Neuronal stem cell (in vitro differentiated cells): ENCODE measurements at regions not wholly inside any gene's neighbourhood (a gene's known extent, or its start where the extent isn't known, plus 50 kb on each side); places are given as distances from the start of the nearest gene placed in this dataset.
"Not testable (repeated sequence)": the region's sequence is repeated elsewhere in the genome, so short reads cannot be mapped to it uniquely, and the experiment has no call there.

Experiments used
- DNase-seq: peaks from one replicate; pipeline ENCODE4 v3.0.0-alpha.2; 2013; ENCODE audit warnings: low spot score
- H2AFZ ChIP-seq: one replicate; pipeline ENCODE4 v1.6.1; 2013; ENCODE audit warnings: mild to moderate bottlenecking, low read length, inconsistent platforms
- H2AK5ac ChIP-seq: 2 replicates; pipeline ENCODE4 v1.6.1; 2013; ENCODE audit warnings: low read depth, mild to moderate bottlenecking, inconsistent platforms, low read length, moderate library complexity, mixed read lengths
- H2BK120ac ChIP-seq: 2 replicates; pipeline ENCODE4 v1.6.1; 2013; ENCODE audit warnings: low read depth, mild to moderate bottlenecking, inconsistent platforms, low read length, moderate library complexity, mixed read lengths
- H2BK12ac ChIP-seq: one replicate; pipeline ENCODE4 v1.6.1; 2013; ENCODE audit warnings: low read length, inconsistent platforms
- H2BK15ac ChIP-seq: 2 replicates; pipeline ENCODE4 v1.6.1; 2013; ENCODE audit warnings: mild to moderate bottlenecking, low read length, inconsistent platforms, mixed read lengths
- H2BK5ac ChIP-seq: one replicate; pipeline ENCODE4 v1.6.1; 2013; ENCODE audit warnings: inconsistent platforms, mild to moderate bottlenecking, low read length, moderate library complexity
- H3K14ac ChIP-seq: one replicate; pipeline ENCODE4 v1.6.1; 2013; ENCODE audit warnings: low read length, inconsistent platforms
- H3K18ac ChIP-seq: 2 replicates; pipeline ENCODE4 v1.6.1; 2013; ENCODE audit warnings: low read length, inconsistent platforms
- H3K23ac ChIP-seq: 2 replicates; pipeline ENCODE4 v1.6.1; 2013; ENCODE audit warnings: low read depth, mild to moderate bottlenecking, mixed read lengths, low read length, inconsistent platforms; ENCODE audit not compliant: poor library complexity
- H3K27ac ChIP-seq: replicated peaks from 3 replicates; pipeline ENCODE4 v1.5.1; 2013; ENCODE audit warnings: low read length, inconsistent platforms
- H3K27me3 ChIP-seq, 3 experiments: 2 replicates each; pipeline ENCODE4 v1.6.1; 2013; ENCODE audit warnings: low read length in 3 of 3, mild to moderate bottlenecking in 2 of 3, inconsistent platforms in 1 of 3, low read depth in 1 of 3, mixed read lengths in 1 of 3, moderate library complexity in 1 of 3; ENCODE audit not compliant: control insufficient read depth in 3 of 3, insufficient read depth in 3 of 3
- H3K36me3 ChIP-seq, 2 donors: replicated peaks in 1 of 2; 2 replicates each; pipeline ENCODE4 v1.6.1; 2013; ENCODE audit warnings: low read length in 2 of 2; ENCODE audit not compliant: control insufficient read depth in 2 of 2, insufficient read depth in 2 of 2
- H3K4ac ChIP-seq: 2 replicates; pipeline ENCODE4 v1.6.1; 2013; ENCODE audit warnings: inconsistent platforms, mild to moderate bottlenecking, low read length, moderate library complexity
- H3K4me1 ChIP-seq, 2 donors: 1 replicate in 1 of 2; 2 replicates in 1 of 2; pipeline ENCODE4 v1.6.1; 2013; ENCODE audit warnings: low read length in 2 of 2, low read depth in 1 of 2; ENCODE audit not compliant: control insufficient read depth in 2 of 2, insufficient read depth in 1 of 2
- H3K4me2 ChIP-seq: one replicate; pipeline ENCODE4 v1.6.1; 2013; ENCODE audit warnings: mild to moderate bottlenecking, low read length, inconsistent platforms; ENCODE audit not compliant: insufficient read depth, poor library complexity, severe bottlenecking
- H3K4me3 ChIP-seq, 2 donors: 2 replicates each; pipeline ENCODE4 v1.5.1; 2013; ENCODE audit warnings: low read length in 2 of 2, mild to moderate bottlenecking in 2 of 2, inconsistent platforms in 1 of 2, moderate library complexity in 1 of 2
- H3K79me1 ChIP-seq: one replicate; pipeline ENCODE4 v1.6.1; 2013; ENCODE audit warnings: low read depth, mild to moderate bottlenecking, inconsistent platforms, low read length, moderate library complexity
- H3K9ac ChIP-seq: one replicate; pipeline ENCODE4 v1.6.1; 2013; ENCODE audit warnings: mild to moderate bottlenecking, low read depth, low read length, inconsistent platforms; ENCODE audit not compliant: poor library complexity
- H3K9me3 ChIP-seq, 2 donors: replicated peaks in 1 of 2; 2 replicates each; pipeline versions ENCODE3 to v1.6.1; 2013; ENCODE audit warnings: low read length in 2 of 2, mild to moderate bottlenecking in 2 of 2, inconsistent platforms in 1 of 2, low read depth in 1 of 2, mixed read lengths in 1 of 2, moderate library complexity in 1 of 2; ENCODE audit not compliant: control insufficient read depth in 2 of 2, insufficient read depth in 1 of 2
- H4K8ac ChIP-seq: one replicate; pipeline ENCODE4 v1.6.1; 2013; ENCODE audit warnings: low read depth, mild to moderate bottlenecking, inconsistent platforms, low read length, moderate library complexity
- H4K91ac ChIP-seq: one replicate; pipeline ENCODE4 v1.6.1; 2013; ENCODE audit warnings: low read length, low read depth, mild to moderate bottlenecking, inconsistent platforms; ENCODE audit not compliant: poor library complexity
- WGBS, 2 donors: extraction: QIAGEN DNeasy Blood & Tissue Kit; methylation state at CpG; one replicate each; pipeline ENCODE4 v1.1.7; 2013; ENCODE audit warnings: missing lambda C conversion rate in 2 of 2, mixed read lengths in 1 of 2; ENCODE audit not compliant: insufficient read length in 2 of 2, insufficient replicate concordance in 1 of 2; ENCODE audit errors: extremely low coverage in 2 of 2; 5-methylcytosine and 5-hydroxymethylcytosine counted together

DNA sequence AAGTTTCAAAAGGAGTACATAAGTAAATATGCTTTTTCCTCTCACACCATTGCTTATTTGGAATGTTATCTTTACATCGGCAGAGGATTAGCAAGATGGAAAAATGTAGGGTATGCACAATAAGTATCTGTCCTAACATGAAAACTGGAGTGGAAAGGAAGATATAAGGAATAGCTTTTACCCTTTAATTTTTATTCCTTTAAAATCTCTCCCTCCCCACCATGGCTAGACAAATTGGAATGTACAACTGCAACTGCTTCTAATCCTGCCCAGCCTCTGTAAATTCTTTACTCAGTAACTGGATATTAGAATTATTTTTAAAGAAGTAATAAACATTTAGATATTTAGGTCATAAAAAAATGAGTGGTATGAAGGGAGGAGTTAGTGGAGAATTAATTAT, 171.5 kb downstream of the PCDH18 start:
- H3K4ac ChIP-seq = no peak overlapping the region
- H4K91ac ChIP-seq = no peak overlapping the region
- no peak overlapping the region for H3K4me2 ChIP-seq
- no peak overlapping the region for H3K18ac ChIP-seq
- no peak overlapping the region for H3K14ac ChIP-seq
- WGBS, 2 donors = no CpG with 5 or more reads among the region's 1 CpG
- no peak overlapping the region for H3K23ac ChIP-seq
- H3K4me3 ChIP-seq = no peak overlapping the region
- DNase-seq = no peak
- H4K8ac ChIP-seq = no peak overlapping the region
- H3K36me3 ChIP-seq = no peaks in the 10 kb centered on the region
- no peaks in the 10 kb centered on the region for H3K9me3 ChIP-seq
- no peaks in the 10 kb centered on the region for H3K27me3 ChIP-seq
- H3K9ac ChIP-seq = no peak overlapping the region
- H3K27ac ChIP-seq = no peak overlapping the region
- H3K79me1 ChIP-seq = no peaks in the 10 kb centered on the region
- H2BK120ac ChIP-seq = no peak overlapping the region
- no peak overlapping the region for H2BK15ac ChIP-seq
- H2BK5ac ChIP-seq = no peak overlapping the region
- peaks cover 1 to 9% of the 10 kb centered on the region in 2 donors for H3K4me1 ChIP-seq
- H2AK5ac ChIP-seq = no peak overlapping the region
- H2AFZ ChIP-seq = no peak overlapping the region
- no peak overlapping the region for H2BK12ac ChIP-seq

DNA sequence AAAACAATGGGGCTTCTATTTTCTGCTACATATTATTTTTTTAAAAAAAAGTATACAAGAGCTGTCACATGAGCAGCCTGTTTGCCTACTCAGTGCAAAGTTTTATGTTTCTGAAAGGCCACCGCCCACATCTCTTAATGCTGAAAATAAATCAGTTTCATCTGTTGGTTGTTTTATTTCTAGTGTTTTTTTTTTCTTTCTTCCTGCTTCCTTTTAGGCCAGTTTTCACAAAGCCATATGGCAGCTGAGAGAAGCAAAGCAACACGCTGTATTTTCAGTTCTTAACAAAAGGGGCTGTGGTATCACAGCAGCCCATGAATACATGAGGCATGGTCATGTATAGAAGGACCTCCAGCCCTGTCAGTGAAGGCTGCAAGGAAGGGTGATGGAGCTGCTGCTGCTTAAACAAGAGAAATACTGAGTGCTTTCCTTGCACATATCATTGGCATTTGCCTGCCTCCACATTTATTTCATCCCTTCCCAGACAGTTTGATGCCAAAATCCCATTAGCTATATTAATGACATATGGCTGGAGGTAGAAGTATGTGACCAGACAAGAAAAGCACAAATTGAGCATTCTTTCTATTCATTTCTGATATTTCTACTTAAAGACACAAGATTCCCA, 172.5 kb downstream of the PCDH18 start:
- Histone ChIP-seq H2BK5ac (no peak overlapping the region), H2AFZ (peak overlapping the region; percentile 79)

GRCh38 chr4:137354562-137354961, 177.7 kb downstream of the PCDH18 start:
- not testable (repeated sequence) for H3K4me3 ChIP-seq, H2AFZ ChIP-seq, H3K27me3 ChIP-seq, H3K18ac ChIP-seq, DNase-seq, H3K4me1 ChIP-seq, H3K4me2 ChIP-seq, H4K8ac ChIP-seq, H3K9me3 ChIP-seq, H2BK12ac ChIP-seq, H3K14ac ChIP-seq, H3K79me1 ChIP-seq, H3K9ac ChIP-seq, H3K36me3 ChIP-seq, H3K4ac ChIP-seq, H3K23ac ChIP-seq, H3K27ac ChIP-seq, H2AK5ac ChIP-seq, H2BK120ac ChIP-seq, H2BK15ac ChIP-seq, H2BK5ac ChIP-seq, H4K91ac ChIP-seq
- no CpG with 5 or more reads among the region's 2 CpGs for WGBS, 2 donors

More for the DNA sequence above, 172.5 kb downstream of the PCDH18 start:
- DNase-seq = no peak
- Histone ChIP-seq H3K14ac (no peak overlapping the region), H3K4ac (no peak overlapping the region), H2BK15ac (no peak overlapping the region), H3K9me3 (no peaks in the 10 kb centered on the region), H2BK12ac (no peak overlapping the region), H3K36me3 (no peaks in the 10 kb centered on the region), H3K4me1 (peaks cover 1 to 9% of the 10 kb centered on the region in 2 donors), H3K27ac (no peak overlapping the region), H4K8ac (no peak overlapping the region), H4K91ac (no peak overlapping the region), H3K9ac (no peak overlapping the region), H3K79me1 (no peaks in the 10 kb centered on the region), H2BK120ac (no peak overlapping the region), H3K18ac (no peak overlapping the region), H3K27me3 (no peaks in the 10 kb centered on the region), H3K4me3 (no peak overlapping the region), H3K4me2 (no peak overlapping the region), H2AK5ac (no peak overlapping the region), H3K23ac (no peak overlapping the region)
- WGBS, 2 donors = no CpG with 5 or more reads among the region's 2 CpGs

DNA sequence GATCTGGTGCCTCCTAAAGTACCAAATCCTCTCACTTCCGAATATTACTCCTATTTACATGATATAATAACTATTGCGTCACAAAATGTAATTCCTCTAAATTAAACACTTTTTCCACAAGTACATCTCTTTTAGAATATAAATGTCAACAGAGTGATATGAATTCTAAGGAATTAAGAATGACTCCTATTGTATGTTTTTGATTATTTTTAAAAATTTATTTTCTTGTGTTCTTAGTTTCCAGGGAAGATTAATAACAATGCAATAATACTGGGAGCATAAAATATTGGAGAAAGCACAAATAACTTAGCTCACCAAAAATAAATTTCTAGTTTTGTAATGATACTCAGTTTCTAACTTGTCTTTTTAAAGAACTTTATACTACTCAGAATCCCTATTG, 184.9 kb downstream of the PCDH18 start:
- WGBS, 2 donors = no CpG with 5 or more reads among the region's 2 CpGs

More for the DNA sequence above, 184.9 kb downstream of the PCDH18 start:
- H3K27ac ChIP-seq = no peak overlapping the region
- H2BK15ac ChIP-seq = no peak overlapping the region
- no peak overlapping the region for H4K8ac ChIP-seq
- H3K14ac ChIP-seq = no peak overlapping the region
- no peak overlapping the region for H2BK12ac ChIP-seq
- no peak overlapping the region for H3K4ac ChIP-seq
- no peaks in the 10 kb centered on the region for H3K4me1 ChIP-seq
- peaks cover 0 to 5% of the 10 kb centered on the region in 2 donors for H3K9me3 ChIP-seq
- no peaks in the 10 kb centered on the region for H3K27me3 ChIP-seq
- no peak overlapping the region for H3K23ac ChIP-seq
- H3K4me2 ChIP-seq = no peak overlapping the region
- H3K4me3 ChIP-seq = no peak overlapping the region
- H2BK5ac ChIP-seq = no peak overlapping the region
- no peak for DNase-seq
- no peak overlapping the region for H2BK120ac ChIP-seq
- no peak overlapping the region for H3K9ac ChIP-seq
- H3K18ac ChIP-seq = no peak overlapping the region
- H3K79me1 ChIP-seq = no peaks in the 10 kb centered on the region
- H3K36me3 ChIP-seq = no peaks in the 10 kb centered on the region
- H2AFZ ChIP-seq = no peak overlapping the region
- H4K91ac ChIP-seq = no peak overlapping the region
- H2AK5ac ChIP-seq = no peak overlapping the region
